ENCODE measurements at regions not wholly inside any gene's neighbourhood (a gene's known extent, or its start where the extent isn't known, plus 50 kb on each side); places are given as distances from the start of the nearest gene placed in this dataset.
"Not testable (repeated sequence)": the region's sequence is repeated elsewhere in the genome, so short reads cannot be mapped to it uniquely, and the experiment has no call there.

- no peak for TF ChIP-seq CTCF (conservative IDR thresholded peaks at IDR 0.05; ENCODE audit: control insufficient read depth, insufficient read depth, low read depth, low read length)
- peak; percentile 94 for DNase-seq (ENCODE audit: low read depth)
- H3K4me3 ChIP-seq (ENCODE audit: control insufficient read depth, low read depth, low read length): no peak overlapping the region
Measured at GRCh38 chr7:120064565-120064964, 208.4 kb upstream of the KCND2 start.

GRCh38 chr7:120066898-120067297 lies 206.1 kb upstream of the KCND2 start:
- not testable (repeated sequence) for H3K4me3 ChIP-seq (ENCODE audit: control insufficient read depth, low read depth, low read length); DNase-seq (ENCODE audit: low read depth)

GRCh38 chr7:120070201-120070600 lies 202.8 kb upstream of the KCND2 start:
- no peak overlapping the region for H3K4me3 ChIP-seq (ENCODE audit: control insufficient read depth, low read depth, low read length)
- TF ChIP-seq CTCF (conservative IDR thresholded peaks at IDR 0.05; ENCODE audit: control insufficient read depth, insufficient read depth, low read depth, low read length): no peak
- no peak for DNase-seq (ENCODE audit: low read depth)

- no peak for DNase-seq (ENCODE audit: low read depth)
- TF ChIP-seq CTCF (conservative IDR thresholded peaks at IDR 0.05; ENCODE audit: control insufficient read depth, insufficient read depth, low read depth, low read length): no peak
Measured at GRCh38 chr7:120077777-120078176, 195.2 kb upstream of the KCND2 start.

GRCh38 chr7:120079022-120079421 lies 194.0 kb upstream of the KCND2 start:
- no peak for TF ChIP-seq CTCF (conservative IDR thresholded peaks at IDR 0.05; ENCODE audit: control insufficient read depth, insufficient read depth, low read depth, low read length)
- H3K4me3 ChIP-seq (ENCODE audit: control insufficient read depth, low read depth, low read length): no peak overlapping the region
- no peak for DNase-seq (ENCODE audit: low read depth)

More at GRCh38 chr7:120077777-120078176, 195.2 kb upstream of the KCND2 start:
- no peak overlapping the region for H3K4me3 ChIP-seq (ENCODE audit: control insufficient read depth, low read depth, low read length)

- no peak for DNase-seq (ENCODE audit: low read depth)
- no peak for TF ChIP-seq CTCF (conservative IDR thresholded peaks at IDR 0.05; ENCODE audit: control insufficient read depth, insufficient read depth, low read depth, low read length)
- H3K4me3 ChIP-seq (ENCODE audit: control insufficient read depth, low read depth, low read length): no peak overlapping the region
Measured at GRCh38 chr7:120079704-120080103, 193.3 kb upstream of the KCND2 start.

GRCh38 chr7:120086468-120086867 lies 186.5 kb upstream of the KCND2 start:
- H3K4me3 ChIP-seq (ENCODE audit: control insufficient read depth, low read depth, low read length); DNase-seq (ENCODE audit: low read depth): not testable (repeated sequence)

GRCh38 chr7:120089968-120090367 lies 183.0 kb upstream of the KCND2 start:
- peak; percentile 42 for DNase-seq (ENCODE audit: low read depth)
- H3K4me3 ChIP-seq (ENCODE audit: control insufficient read depth, low read depth, low read length): no peak overlapping the region
- TF ChIP-seq CTCF (conservative IDR thresholded peaks at IDR 0.05; ENCODE audit: control insufficient read depth, insufficient read depth, low read depth, low read length): no peak

Measured in fibroblast of mammary gland (primary cell).